ENCODE measurements at regions not wholly inside any gene's neighbourhood (a gene's known extent, or its start where the extent isn't known, plus 50 kb on each side); places are given as distances from the start of the nearest gene placed in this dataset.

- ChIA-PET POLR2A (no interaction called here), CTCF (no interaction called here)
These were observed 173.1 kb downstream of the SLC38A4 start for GRCh38 chr12:46652692-46653091.

DNA sequence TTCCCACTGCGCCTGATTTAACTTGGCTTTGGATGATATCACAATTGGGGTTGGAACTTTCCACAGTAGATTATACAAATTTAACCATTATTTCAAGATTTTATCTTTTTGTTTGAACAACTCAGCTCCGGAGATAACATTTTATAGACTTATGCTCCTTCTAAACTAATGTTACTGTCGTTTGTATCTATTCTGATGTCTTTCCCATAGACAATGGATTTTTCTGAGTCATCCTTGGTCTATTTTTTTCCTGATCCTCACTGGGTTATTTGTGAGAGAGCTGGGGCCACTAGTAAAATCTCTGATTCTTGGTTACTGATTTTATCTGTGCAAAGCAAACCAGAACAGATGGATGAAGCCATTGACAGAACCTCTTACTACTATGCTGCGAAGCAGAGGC, 175.1 kb downstream of the SLC38A4 start:
- Histone ChIP-seq H3K9me3 (peaks cover 7% of the 10 kb centered on the region; the same call in 1 of the 2 replicates), H3K4me3 (ENCODE audit: low read depth, low read length) (no peak overlapping the region), H3K36me3 (ENCODE audit: control insufficient read depth, insufficient read depth, low read length) (no peaks in the 10 kb centered on the region), H3K27me3 (replicated peaks; ENCODE audit: control insufficient read depth, insufficient read depth, low read length) (no peaks in the 10 kb centered on the region), H3K4me1 (no peaks in the 10 kb centered on the region)
- Mint-ChIP-seq H3K9me3 (ENCODE audit: unreplicated experiment) (peaks cover 17% of the 10 kb centered on the region), H3K4me1 (ENCODE audit: low read depth, unreplicated experiment) (no peaks in the 10 kb centered on the region), H3K27me3 (ENCODE audit: insufficient read depth, unreplicated experiment) (no peaks in the 10 kb centered on the region), H3K36me3 (ENCODE audit: insufficient read depth, unreplicated experiment) (no peaks in the 10 kb centered on the region), H3K4me3 (ENCODE audit: unreplicated experiment) (no peak overlapping the region), H3K27ac (ENCODE audit: unreplicated experiment) (no peak overlapping the region)
- intact Hi-C loops (cut with micrococcal nuclease; ENCODE audit: unreplicated experiment): no loop called here
- no TSS peak for BruUV-seq (replicated peaks)
- ChIA-PET CTCF (interaction anchor here (1.6 kb wide), 1 partner anchor 11 kb away, joined by 4 read pairs; no protein-coding TSS in a partner anchor), POLR2A (no interaction called here)
- TF ChIP-seq, protein P1, sequence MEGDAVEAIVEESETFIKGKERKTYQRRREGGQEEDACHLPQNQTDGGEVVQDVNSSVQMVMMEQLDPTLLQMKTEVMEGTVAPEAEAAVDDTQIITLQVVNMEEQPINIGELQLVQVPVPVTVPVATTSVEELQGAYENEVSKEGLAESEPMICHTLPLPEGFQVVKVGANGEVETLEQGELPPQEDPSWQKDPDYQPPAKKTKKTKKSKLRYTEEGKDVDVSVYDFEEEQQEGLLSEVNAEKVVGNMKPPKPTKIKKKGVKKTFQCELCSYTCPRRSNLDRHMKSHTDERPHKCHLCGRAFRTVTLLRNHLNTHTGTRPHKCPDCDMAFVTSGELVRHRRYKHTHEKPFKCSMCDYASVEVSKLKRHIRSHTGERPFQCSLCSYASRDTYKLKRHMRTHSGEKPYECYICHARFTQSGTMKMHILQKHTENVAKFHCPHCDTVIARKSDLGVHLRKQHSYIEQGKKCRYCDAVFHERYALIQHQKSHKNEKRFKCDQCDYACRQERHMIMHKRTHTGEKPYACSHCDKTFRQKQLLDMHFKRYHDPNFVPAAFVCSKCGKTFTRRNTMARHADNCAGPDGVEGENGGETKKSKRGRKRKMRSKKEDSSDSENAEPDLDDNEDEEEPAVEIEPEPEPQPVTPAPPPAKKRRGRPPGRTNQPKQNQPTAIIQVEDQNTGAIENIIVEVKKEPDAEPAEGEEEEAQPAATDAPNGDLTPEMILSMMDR (IDR thresholded peaks at IDR 0.05; ENCODE audit: insufficient read depth in 1 of 2, low read depth in 1 of 2, low read length in 1 of 2, severe bottlenecking in 1 of 2, unreplicated experiment in 1 of 2): no peak
- DNase-seq: no peak

More at GRCh38 chr12:46652692-46653091, 173.1 kb downstream of the SLC38A4 start:
- H3K9me3 Mint-ChIP-seq (ENCODE audit: unreplicated experiment): peaks cover 2% of the 10 kb centered on the region
- H3K27me3 Mint-ChIP-seq (ENCODE audit: insufficient read depth, unreplicated experiment): no peaks in the 10 kb centered on the region
- H3K4me1 ChIP-seq: no peaks in the 10 kb centered on the region
- TF ChIP-seq, protein P1 (IDR thresholded peaks at IDR 0.05; ENCODE audit: insufficient read depth in 1 of 2, low read depth in 1 of 2, low read length in 1 of 2, severe bottlenecking in 1 of 2, unreplicated experiment in 1 of 2): no peak
- H3K4me1 Mint-ChIP-seq (ENCODE audit: low read depth, unreplicated experiment): no peaks in the 10 kb centered on the region
- H3K4me3 Mint-ChIP-seq (ENCODE audit: unreplicated experiment): no peak overlapping the region
- H3K27me3 ChIP-seq (replicated peaks; ENCODE audit: control insufficient read depth, insufficient read depth, low read length): no peaks in the 10 kb centered on the region
- no peak for DNase-seq
- no peak overlapping the region for H3K4me3 ChIP-seq (ENCODE audit: low read depth, low read length)
- H3K9me3 ChIP-seq: peaks cover 6% of the 10 kb centered on the region; the same call in 1 of the 2 replicates
- H3K27ac Mint-ChIP-seq (ENCODE audit: unreplicated experiment): no peak overlapping the region
- intact Hi-C loops (cut with micrococcal nuclease; ENCODE audit: unreplicated experiment): no loop called here
- H3K36me3 ChIP-seq (ENCODE audit: control insufficient read depth, insufficient read depth, low read length): no peaks in the 10 kb centered on the region
- no peaks in the 10 kb centered on the region for H3K36me3 Mint-ChIP-seq (ENCODE audit: insufficient read depth, unreplicated experiment)
- no TSS peak for BruUV-seq (replicated peaks)

DNA sequence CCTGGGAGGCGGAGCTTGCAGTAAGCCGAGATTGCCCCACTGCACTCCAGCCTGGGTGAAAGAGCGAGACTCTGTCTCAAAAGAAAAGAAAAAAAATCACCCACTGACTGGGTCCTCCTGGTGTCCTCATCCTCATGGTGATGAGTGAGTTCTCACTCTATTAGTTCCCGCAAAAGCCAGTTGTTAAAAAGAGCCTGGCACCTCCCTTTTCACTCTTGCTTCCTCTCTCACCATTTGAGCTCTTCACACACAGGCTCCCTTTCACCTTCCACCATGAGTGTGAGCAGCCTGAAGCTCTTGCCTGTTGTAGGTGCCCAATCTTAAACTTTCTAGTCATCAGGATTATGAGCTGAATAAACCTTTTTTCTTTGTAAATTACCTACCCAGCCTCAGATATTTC, 176.4 kb downstream of the SLC38A4 start:
- intact Hi-C loops (cut with micrococcal nuclease; ENCODE audit: unreplicated experiment): no loop called here
- no peak overlapping the region for H3K4me3 ChIP-seq (ENCODE audit: low read depth, low read length)
- CTCF ChIA-PET: no interaction called here
- H3K9me3 Mint-ChIP-seq (ENCODE audit: unreplicated experiment): peaks cover 17% of the 10 kb centered on the region
- BruUV-seq (replicated peaks): no TSS peak
- DNase-seq: no peak
- no peaks in the 10 kb centered on the region for H3K4me1 Mint-ChIP-seq (ENCODE audit: low read depth, unreplicated experiment)
- no peaks in the 10 kb centered on the region for H3K4me1 ChIP-seq
- no peaks in the 10 kb centered on the region for H3K36me3 ChIP-seq (ENCODE audit: control insufficient read depth, insufficient read depth, low read length)
- no peaks in the 10 kb centered on the region for H3K36me3 Mint-ChIP-seq (ENCODE audit: insufficient read depth, unreplicated experiment)
- H3K27me3 Mint-ChIP-seq (ENCODE audit: insufficient read depth, unreplicated experiment): no peaks in the 10 kb centered on the region
- POLR2A ChIA-PET: no interaction called here
- H3K27ac Mint-ChIP-seq (ENCODE audit: unreplicated experiment): no peak overlapping the region
- no peak overlapping the region for H3K4me3 Mint-ChIP-seq (ENCODE audit: unreplicated experiment)
- TF ChIP-seq, protein P1 (IDR thresholded peaks at IDR 0.05; ENCODE audit: insufficient read depth in 1 of 2, low read depth in 1 of 2, low read length in 1 of 2, severe bottlenecking in 1 of 2, unreplicated experiment in 1 of 2): no peak
- H3K9me3 ChIP-seq: peaks cover 7% of the 10 kb centered on the region; the same call in 1 of the 2 replicates
- H3K27me3 ChIP-seq (replicated peaks; ENCODE audit: control insufficient read depth, insufficient read depth, low read length): no peaks in the 10 kb centered on the region
